Peyer's patch (tissue), 4 donors: ENCODE measurements at regions not wholly inside any gene's neighbourhood (a gene's known extent, or its start where the extent isn't known, plus 50 kb on each side); places are given as distances from the start of the nearest gene placed in this dataset.

Experiments used
- DNase-seq, 3 donors: peaks; one replicate each; pipeline ENCODE4 v3.0.0-alpha.2; 2017 to 2019
- H3K27ac ChIP-seq, 4 donors: fragments of 200-600 bp; sonication (generic); one replicate each; pipeline ENCODE4 v1.5.1; 2016 to 2019
- H3K27me3 ChIP-seq, 2 donors: fragments of 200-600 bp; sonication (generic); one replicate each; pipeline ENCODE4 v1.5.1; 2019
- H3K36me3 ChIP-seq, 3 donors: fragments of 200-600 bp; sonication (generic); one replicate each; pipeline ENCODE4 v1.5.1; 2016 to 2019
- H3K4me1 ChIP-seq, 4 donors: fragments of 200-600 bp; sonication (generic); one replicate each; pipeline ENCODE4 v1.5.1; 2016 to 2019
- H3K4me3 ChIP-seq, 4 donors: fragments of 200-600 bp; sonication (generic); 1 replicate in 3 of 4; 2 replicates in 1 of 4; pipeline ENCODE4 v1.5.1; 2016 to 2019; ENCODE audit warnings: mild to moderate bottlenecking in 1 of 4
- H3K9me3 ChIP-seq, 4 donors: fragments of 200-600 bp; sonication (generic); one replicate each; pipeline ENCODE4 v1.5.1; 2016 to 2019; ENCODE audit warnings: mild to moderate bottlenecking in 1 of 4
- POLR2A ChIP-seq, 2 donors: fragments of 450-650 bp; IDR thresholded peaks; one replicate each; pipeline ENCODE4 v1.5.1; 2017; ENCODE audit warnings: antibody characterized with exemption in 2 of 2, mild to moderate bottlenecking in 2 of 2, moderate library complexity in 2 of 2
- TF ChIP-seq, protein P1 (sequence below), 6 experiments: fragments of 450-650 bp in 4 of 6; fragments of 200-600 bp in 2 of 6; sonication (generic) in 1 of 6; IDR thresholded peaks; one replicate each; pipeline ENCODE4 v1.5.1; 2017 to 2019; ENCODE audit warnings: antibody characterized with exemption in 6 of 6, mild to moderate bottlenecking in 3 of 6, moderate library complexity in 1 of 6

GRCh38 chr13:31853643-31854326, 114.5 kb downstream of the RXFP2 start:
- Histone ChIP-seq H3K9me3 (no peaks in the 10 kb centered on the region), H3K36me3 (no peaks in the 10 kb centered on the region), H3K4me3 (no peak overlapping the region), H3K27me3 (no peaks in the 10 kb centered on the region), H3K27ac (no peak overlapping the region), H3K4me1 (no peaks in the 10 kb centered on the region)
- DNase-seq: no peak
- TF ChIP-seq POLR2A (IDR thresholded peaks at IDR 0.05): no peak
- TF ChIP-seq, protein P1, sequence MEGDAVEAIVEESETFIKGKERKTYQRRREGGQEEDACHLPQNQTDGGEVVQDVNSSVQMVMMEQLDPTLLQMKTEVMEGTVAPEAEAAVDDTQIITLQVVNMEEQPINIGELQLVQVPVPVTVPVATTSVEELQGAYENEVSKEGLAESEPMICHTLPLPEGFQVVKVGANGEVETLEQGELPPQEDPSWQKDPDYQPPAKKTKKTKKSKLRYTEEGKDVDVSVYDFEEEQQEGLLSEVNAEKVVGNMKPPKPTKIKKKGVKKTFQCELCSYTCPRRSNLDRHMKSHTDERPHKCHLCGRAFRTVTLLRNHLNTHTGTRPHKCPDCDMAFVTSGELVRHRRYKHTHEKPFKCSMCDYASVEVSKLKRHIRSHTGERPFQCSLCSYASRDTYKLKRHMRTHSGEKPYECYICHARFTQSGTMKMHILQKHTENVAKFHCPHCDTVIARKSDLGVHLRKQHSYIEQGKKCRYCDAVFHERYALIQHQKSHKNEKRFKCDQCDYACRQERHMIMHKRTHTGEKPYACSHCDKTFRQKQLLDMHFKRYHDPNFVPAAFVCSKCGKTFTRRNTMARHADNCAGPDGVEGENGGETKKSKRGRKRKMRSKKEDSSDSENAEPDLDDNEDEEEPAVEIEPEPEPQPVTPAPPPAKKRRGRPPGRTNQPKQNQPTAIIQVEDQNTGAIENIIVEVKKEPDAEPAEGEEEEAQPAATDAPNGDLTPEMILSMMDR (IDR thresholded peaks at IDR 0.05): no peak

GRCh38 chr13:31859571-31859970, 120.2 kb downstream of the RXFP2 start:
- DNase-seq: no peak
- no peak overlapping the region for H3K4me3 ChIP-seq
- H3K27me3 ChIP-seq: no peaks in the 10 kb centered on the region
- H3K4me1 ChIP-seq: no peaks in the 10 kb centered on the region
- H3K9me3 ChIP-seq: no peaks in the 10 kb centered on the region
- TF ChIP-seq, protein P1 (IDR thresholded peaks at IDR 0.05): no peak
- TF ChIP-seq POLR2A (IDR thresholded peaks at IDR 0.05): no peak
- H3K27ac ChIP-seq: no peak overlapping the region
- no peaks in the 10 kb centered on the region for H3K36me3 ChIP-seq

DNA sequence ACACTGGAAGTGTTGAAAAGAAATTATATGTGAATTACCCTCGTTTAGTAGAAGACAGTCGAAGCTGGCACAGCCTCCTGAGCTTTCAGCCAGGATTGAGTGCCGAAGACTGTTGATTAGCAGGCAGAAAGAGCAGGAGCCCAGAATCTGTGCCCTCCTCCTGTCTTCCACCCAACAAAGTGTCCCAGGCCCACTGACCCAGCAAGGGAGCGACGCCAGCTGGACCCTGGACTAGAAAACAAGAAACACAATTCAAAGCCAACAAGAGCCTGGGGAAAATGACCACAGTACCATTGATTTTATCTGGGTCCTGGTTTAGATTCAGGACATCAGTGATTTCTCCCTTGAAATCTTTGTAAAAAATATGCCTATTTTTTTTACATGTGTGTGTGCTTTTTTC, 120.7 kb downstream of the RXFP2 start:
- TF ChIP-seq POLR2A (IDR thresholded peaks at IDR 0.05): no peak
- TF ChIP-seq, protein P1 (IDR thresholded peaks at IDR 0.05): no peak
- no peaks in the 10 kb centered on the region for H3K4me1 ChIP-seq
- no peaks in the 10 kb centered on the region for H3K36me3 ChIP-seq
- no peak overlapping the region for H3K27ac ChIP-seq
- no peak for DNase-seq
- H3K27me3 ChIP-seq: no peaks in the 10 kb centered on the region
- no peak overlapping the region for H3K4me3 ChIP-seq
- no peaks in the 10 kb centered on the region for H3K9me3 ChIP-seq

DNA sequence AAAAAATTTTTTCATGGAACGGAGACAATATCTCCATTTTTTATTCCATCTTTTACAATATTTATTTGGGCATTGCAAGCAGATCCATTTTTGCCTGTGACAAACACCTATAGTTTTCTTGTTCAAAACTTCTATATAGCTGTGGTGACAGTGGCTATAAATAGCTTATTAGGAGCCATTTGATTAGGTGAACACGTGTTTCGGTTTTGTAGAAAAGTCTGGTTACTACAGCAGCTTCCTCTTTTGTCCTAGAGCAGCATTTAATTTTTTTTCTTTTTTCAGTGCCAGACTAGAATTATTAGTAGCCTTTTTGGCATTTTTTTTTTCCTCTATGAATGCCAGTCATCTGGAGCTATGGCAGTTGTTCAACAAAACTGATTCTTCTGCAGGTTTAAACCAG, 123.5 kb downstream of the RXFP2 start:
- Histone ChIP-seq H3K36me3 (no peaks in the 10 kb centered on the region), H3K27ac (no peak overlapping the region), H3K9me3 (no peaks in the 10 kb centered on the region), H3K27me3 (no peaks in the 10 kb centered on the region), H3K4me1 (no peaks in the 10 kb centered on the region), H3K4me3 (no peak overlapping the region)
- DNase-seq: no peak
- TF ChIP-seq POLR2A (IDR thresholded peaks at IDR 0.05): no peak
- TF ChIP-seq, protein P1 (IDR thresholded peaks at IDR 0.05): no peak

- Histone ChIP-seq H3K36me3 (no peaks in the 10 kb centered on the region), H3K9me3 (no peaks in the 10 kb centered on the region), H3K4me1 (no peaks in the 10 kb centered on the region), H3K4me3 (no peak overlapping the region), H3K27ac (no peak overlapping the region), H3K27me3 (no peaks in the 10 kb centered on the region)
- no peak for DNase-seq
- TF ChIP-seq, protein P1 (IDR thresholded peaks at IDR 0.05): no peak
- no peak for TF ChIP-seq POLR2A (IDR thresholded peaks at IDR 0.05)
Measured at GRCh38 chr13:31864307-31864706, 125.0 kb downstream of the RXFP2 start.

DNA sequence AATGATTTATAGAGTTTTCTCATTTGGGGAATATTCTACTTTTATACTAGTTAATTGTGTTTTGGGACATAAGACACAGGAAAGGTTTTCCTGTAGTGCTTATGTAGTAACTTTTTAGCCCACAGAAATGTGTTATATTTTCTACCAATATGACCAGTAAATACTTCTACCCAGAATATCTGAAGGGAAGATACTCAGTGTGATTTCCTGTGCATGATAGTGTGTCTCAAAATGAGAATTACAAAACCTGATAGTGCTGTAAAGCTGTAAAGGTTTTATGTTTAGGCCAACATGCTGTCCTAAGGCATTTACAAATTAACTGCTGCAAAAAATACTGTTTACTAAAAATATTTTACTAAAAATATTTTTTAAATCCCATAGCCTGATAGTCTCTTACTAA, 126.8 kb downstream of the RXFP2 start:
- no peak for TF ChIP-seq POLR2A (IDR thresholded peaks at IDR 0.05)
- TF ChIP-seq, protein P1 (IDR thresholded peaks at IDR 0.05): no peak
- no peak overlapping the region for H3K27ac ChIP-seq
- no peaks in the 10 kb centered on the region for H3K4me1 ChIP-seq
- no peaks in the 10 kb centered on the region for H3K9me3 ChIP-seq
- no peaks in the 10 kb centered on the region for H3K27me3 ChIP-seq
- H3K4me3 ChIP-seq: no peak overlapping the region
- H3K36me3 ChIP-seq: no peaks in the 10 kb centered on the region
- DNase-seq: no peak
